Epithelial cell of esophagus (primary cell): ENCODE measurements at regions not wholly inside any gene's neighbourhood (a gene's known extent, or its start where the extent isn't known, plus 50 kb on each side); places are given as distances from the start of the nearest gene placed in this dataset.
"Not testable (repeated sequence)": the region's sequence is repeated elsewhere in the genome, so short reads cannot be mapped to it uniquely, and the experiment has no call there.

Experiments
- DNase-seq: peaks from one replicate; pipeline ENCODE4 v3.0.0; 2010; ENCODE audit warnings: low read depth
- H3K4me3 ChIP-seq: 2 replicates; pipeline ENCODE4 v1.5.1; 2011; ENCODE audit warnings: mild to moderate bottlenecking, low read length, control low read depth
- TF ChIP-seq, protein P1 (sequence below): IDR thresholded peaks from 2 replicates; pipeline ENCODE4 v1.5.1; 2011; ENCODE audit warnings: low read depth, mild to moderate bottlenecking, low read length, control low read depth, inconsistent platforms; ENCODE audit not compliant: insufficient read depth; ENCODE audit errors: missing control alignments

DNA sequence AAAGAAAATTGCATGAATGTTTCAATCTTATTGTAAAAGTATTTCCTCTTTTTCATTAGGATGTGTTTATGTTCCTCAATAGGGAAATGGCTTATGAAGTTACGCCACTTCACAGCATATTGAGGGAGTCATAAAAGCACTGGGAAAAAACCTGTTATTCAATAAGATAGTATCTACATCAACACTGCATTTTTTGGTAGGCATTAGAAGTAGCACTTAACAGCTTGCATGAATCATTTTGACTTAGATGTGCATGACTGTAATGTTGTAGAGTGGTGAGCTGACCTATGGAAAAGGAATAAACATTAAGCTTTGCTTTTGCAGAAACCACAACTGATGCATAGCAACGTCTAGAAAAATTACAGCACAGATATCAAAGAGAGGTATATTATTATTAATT is 111.2 kb upstream of the GRXCR1 start:
- no peak overlapping the region for H3K4me3 ChIP-seq
- TF ChIP-seq, protein P1, sequence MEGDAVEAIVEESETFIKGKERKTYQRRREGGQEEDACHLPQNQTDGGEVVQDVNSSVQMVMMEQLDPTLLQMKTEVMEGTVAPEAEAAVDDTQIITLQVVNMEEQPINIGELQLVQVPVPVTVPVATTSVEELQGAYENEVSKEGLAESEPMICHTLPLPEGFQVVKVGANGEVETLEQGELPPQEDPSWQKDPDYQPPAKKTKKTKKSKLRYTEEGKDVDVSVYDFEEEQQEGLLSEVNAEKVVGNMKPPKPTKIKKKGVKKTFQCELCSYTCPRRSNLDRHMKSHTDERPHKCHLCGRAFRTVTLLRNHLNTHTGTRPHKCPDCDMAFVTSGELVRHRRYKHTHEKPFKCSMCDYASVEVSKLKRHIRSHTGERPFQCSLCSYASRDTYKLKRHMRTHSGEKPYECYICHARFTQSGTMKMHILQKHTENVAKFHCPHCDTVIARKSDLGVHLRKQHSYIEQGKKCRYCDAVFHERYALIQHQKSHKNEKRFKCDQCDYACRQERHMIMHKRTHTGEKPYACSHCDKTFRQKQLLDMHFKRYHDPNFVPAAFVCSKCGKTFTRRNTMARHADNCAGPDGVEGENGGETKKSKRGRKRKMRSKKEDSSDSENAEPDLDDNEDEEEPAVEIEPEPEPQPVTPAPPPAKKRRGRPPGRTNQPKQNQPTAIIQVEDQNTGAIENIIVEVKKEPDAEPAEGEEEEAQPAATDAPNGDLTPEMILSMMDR, result no peak
- DNase-seq, result no peak

DNA sequence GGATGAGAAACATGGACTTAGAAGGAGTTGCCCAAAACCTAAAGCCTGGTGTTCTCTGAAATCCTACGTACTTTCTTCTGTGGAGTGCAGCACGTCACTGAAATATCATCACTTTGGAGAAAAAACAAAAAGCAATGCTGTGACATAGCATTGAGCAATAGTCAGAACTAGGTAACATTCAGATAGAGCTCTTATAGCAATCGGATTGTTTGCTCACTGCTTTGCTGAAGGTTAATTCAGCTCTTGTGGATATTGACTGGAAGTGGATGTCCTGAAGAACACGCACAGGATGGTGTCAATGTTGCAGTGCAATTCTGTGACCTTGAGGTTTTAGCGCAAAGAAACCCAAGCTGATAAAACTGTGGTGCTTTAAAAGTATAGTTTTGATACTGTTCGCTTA is 114.2 kb upstream of the GRXCR1 start:
- TF ChIP-seq, protein P1, result no peak
- no peak for DNase-seq
- no peak overlapping the region for H3K4me3 ChIP-seq

DNA sequence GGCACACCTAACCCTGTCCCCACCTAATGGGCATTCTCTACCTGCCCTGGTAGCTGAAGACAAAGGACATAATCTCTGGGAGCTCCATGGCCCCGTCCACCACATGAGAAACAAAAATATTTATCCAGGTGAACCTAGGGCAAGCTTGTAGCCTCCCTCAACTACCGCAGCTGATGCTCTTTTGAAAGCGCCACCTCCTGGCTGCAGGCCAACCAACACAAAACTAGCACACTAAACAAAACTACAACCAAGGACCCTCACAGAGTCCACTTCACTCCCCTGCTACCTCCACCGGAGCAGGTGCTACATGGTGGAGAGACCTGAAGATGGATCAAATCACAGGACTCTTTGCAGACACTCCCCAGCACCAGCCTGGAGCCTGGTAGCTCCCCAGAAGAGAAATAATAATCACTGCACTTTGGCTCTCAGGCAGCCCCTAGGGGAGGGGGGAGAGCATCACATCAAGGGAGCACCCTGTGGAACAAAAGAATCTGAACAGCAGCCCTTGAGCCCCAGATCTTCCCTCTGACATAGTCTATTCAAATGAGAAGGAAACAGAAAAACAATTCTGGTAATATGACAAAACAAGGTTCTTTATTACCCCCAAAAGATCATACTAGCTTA is 111.3 kb upstream of the ATP8A1 start:
- H3K4me3 ChIP-seq, result no peak overlapping the region
- TF ChIP-seq, protein P1, result no peak

DNA sequence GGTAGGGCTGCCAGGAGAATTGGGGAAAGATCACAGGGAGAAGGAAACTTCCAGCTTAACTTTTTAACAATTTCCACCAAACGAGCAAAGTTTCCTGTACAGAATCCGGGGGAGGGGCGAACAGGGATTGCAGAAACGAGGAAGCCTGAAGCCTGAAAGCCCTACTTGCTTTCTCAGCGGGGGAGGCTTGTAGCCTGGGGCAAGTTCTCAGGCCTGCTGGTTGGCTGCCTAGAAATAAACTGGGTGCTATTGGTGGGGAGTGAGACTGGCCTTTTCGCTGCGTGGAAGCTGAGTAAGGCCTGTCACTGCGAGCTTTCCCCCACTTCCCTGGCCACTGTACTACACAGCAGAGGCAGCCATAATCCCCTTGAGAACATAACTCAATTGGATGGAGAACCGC is 110.8 kb upstream of the ATP8A1 start:
- TF ChIP-seq, protein P1, result no peak
- no peak for DNase-seq
- no peak overlapping the region for H3K4me3 ChIP-seq

More for the DNA sequence above, 111.3 kb upstream of the ATP8A1 start:
- no peak for DNase-seq

DNA sequence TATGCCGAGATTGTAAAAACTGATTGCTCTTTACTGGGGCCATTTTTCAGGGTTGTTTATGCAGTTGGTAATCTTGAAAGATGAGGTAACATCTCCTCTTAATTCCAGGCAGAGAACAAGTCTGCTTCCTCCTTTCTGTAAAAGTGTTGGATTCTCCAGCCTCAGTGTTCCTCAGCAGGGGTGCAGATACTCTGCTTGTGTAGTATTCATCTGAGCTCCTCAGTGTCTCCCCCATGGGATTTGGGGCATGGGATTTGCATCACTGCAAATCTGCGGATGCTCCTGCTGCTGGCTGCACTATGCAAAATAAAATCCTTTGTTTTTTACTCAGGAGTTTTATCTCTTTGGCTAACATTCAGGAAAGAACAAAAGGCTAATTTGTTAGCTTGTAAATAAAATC is 104.9 kb upstream of the ATP8A1 start:
- H3K4me3 ChIP-seq, result no peak overlapping the region
- no peak for DNase-seq
- TF ChIP-seq, protein P1, result no peak

DNA sequence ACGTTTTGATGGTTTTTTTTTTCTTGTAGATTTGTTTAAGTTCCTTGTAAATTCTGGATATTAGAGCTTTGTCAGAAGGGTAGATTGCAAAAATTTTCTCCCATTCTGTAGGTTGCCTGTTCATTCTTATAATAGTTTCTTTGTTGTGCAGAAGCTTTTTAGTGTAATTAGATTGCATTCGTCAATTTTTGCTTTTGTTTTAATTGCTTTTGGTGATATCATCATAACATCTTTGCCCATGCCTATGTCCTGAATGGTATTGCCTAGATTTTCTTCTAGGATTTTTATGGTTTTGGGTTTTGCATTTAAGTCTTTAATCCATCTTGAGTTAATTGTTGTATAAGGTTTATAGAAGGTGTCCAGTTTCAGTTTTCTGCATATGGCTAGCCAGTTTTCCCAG is 98.1 kb upstream of the ATP8A1 start:
- DNase-seq, H3K4me3 ChIP-seq: not testable (repeated sequence)

DNA sequence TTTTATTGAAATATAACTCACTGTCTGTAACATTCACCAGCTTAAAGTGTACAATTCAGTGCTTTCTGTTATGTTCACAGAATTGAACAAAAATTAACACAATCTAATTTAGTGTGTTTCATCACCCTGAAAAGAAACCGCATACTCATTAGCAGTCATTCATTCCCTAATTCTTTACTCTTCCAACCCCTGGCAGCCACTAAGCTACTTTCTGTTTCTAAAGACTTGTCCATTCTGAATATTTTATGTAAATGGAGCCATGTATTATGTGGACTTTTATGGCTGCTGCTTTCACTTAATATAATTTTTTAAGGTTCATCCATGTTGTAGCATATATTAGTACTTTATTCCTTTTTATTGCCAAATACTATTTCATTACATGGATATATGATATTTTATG is 94.7 kb upstream of the ATP8A1 start:
- H3K4me3 ChIP-seq, result no peak overlapping the region
- TF ChIP-seq, protein P1, result no peak
- DNase-seq, result no peak

DNA sequence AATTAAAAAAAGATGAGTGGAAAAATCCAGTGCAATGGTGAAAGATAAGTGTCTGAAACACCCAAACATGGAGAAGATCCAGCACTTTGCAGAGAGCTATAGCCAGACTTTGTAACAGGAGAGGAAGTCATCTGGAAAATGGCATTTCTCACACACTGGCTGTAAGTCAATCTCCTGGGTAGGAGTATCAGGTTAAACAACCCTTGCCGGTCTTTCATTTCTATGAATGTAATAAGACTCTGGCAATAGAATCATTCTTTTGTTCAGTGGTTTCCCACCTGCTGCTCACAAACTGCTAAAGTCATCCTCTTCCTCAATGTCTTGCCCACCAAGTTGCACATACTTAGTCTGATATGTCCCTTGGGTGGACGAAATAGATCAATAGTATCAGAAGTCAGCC is 94.0 kb upstream of the ATP8A1 start:
- no peak overlapping the region for H3K4me3 ChIP-seq
- DNase-seq, result no peak
- TF ChIP-seq, protein P1, result no peak
